K562 (cell line): ENCODE measurements at regions not wholly inside any gene's neighbourhood (a gene's known extent, or its start where the extent isn't known, plus 50 kb on each side); places are given as distances from the start of the nearest gene placed in this dataset.

Source experiments
- ATAC-seq: fragments of 200-7000 bp; cut with Tn5 transposase; 3 replicates; pipeline ENCODE4 v1.9.1; 2020; ENCODE audit warnings: moderate library complexity
- BruUV-seq: library from RNA; stranded (reverse); fragments of 400-500 nt; replicated peaks from 2 replicates; lab custom pipeline; 2021; lab: Mats Ljungman, UMichigan
- CTCF ChIA-PET: fragments of 300-600 bp; formaldehyde crosslinking; extraction: SDS; loops from one replicate; lab custom pipeline; 2021; ENCODE audit warnings: low intra/inter-chr PET ratio; lab: Yijun Ruan, JAX
- POLR2A ChIA-PET: fragments of 300-600, 350-650 bp; sonication (Branson Sonifier 250); formaldehyde crosslinking; extraction: SDS; loops from one replicate; lab custom pipeline; 2021; ENCODE audit warnings: antibody characterized with exemption, inconsistent platforms; lab: Yijun Ruan, JAX
- DNase-seq, 4 experiments: peaks; one replicate each; pipeline versions ENCODE4 v3.0.0 to v3.0.0-alpha.2; 2011 to 2018; ENCODE audit warnings: low spot score in 3 of 4, mixed read lengths in 3 of 4; ENCODE audit errors: extremely low read depth in 1 of 4
- FAIRE-seq: peaks from 2 replicates; lab custom pipeline; 2011; peaks lifted over from hg19 to GRCh38; lab: Jason Lieb, UNC
- H2AFZ ChIP-seq: 2 replicates; pipeline ENCODE4 v1.6.0; 2011; ENCODE audit warnings: low read depth, low read length, control low read depth, inconsistent platforms
- H3K27ac ChIP-seq: fragments of 200-600 bp; 3 replicates; pipeline ENCODE4 v1.8.0; 2011; ENCODE audit warnings: low read depth, mild to moderate bottlenecking, control low read depth, inconsistent platforms, low read length, moderate library complexity, mixed read lengths; ENCODE audit errors: extremely low read depth
- H3K27me3 ChIP-seq, 2 experiments: fragments of 300-600 bp in 1 of 2; 2 replicates in 1 of 2; 3 replicates in 1 of 2; pipeline versions ENCODE4 v1.6.0 to v1.8.0; 2011; ENCODE audit warnings: inconsistent platforms in 2 of 2, low read length in 2 of 2, mild to moderate bottlenecking in 1 of 2, mixed read lengths in 1 of 2, moderate library complexity in 1 of 2; ENCODE audit not compliant: control insufficient read depth in 2 of 2, insufficient read depth in 2 of 2
- H3K36me3 ChIP-seq: fragments of 300-600 bp; 3 replicates; pipeline ENCODE4 v1.8.0; 2011; ENCODE audit warnings: mild to moderate bottlenecking, low read length, inconsistent platforms; ENCODE audit not compliant: control insufficient read depth, insufficient read depth
- H3K4me1 ChIP-seq, 2 experiments: fragments of 200-600 bp in 1 of 2; replicated peaks in 1 of 2; 2 replicates in 1 of 2; 3 replicates in 1 of 2; pipeline versions ENCODE4 v1.5.1 to v1.8.0; 2011; ENCODE audit warnings: inconsistent platforms in 2 of 2, low read length in 2 of 2, mild to moderate bottlenecking in 1 of 2, mixed read lengths in 1 of 2, moderate library complexity in 1 of 2; ENCODE audit not compliant: control insufficient read depth in 2 of 2, insufficient read depth in 2 of 2
- H3K4me2 ChIP-seq: 2 replicates; pipeline ENCODE4 v1.6.1; 2011; ENCODE audit warnings: low read length, control low read depth, inconsistent platforms, mixed read lengths; ENCODE audit not compliant: insufficient read depth
- H3K4me3 ChIP-seq: fragments of 200-600 bp; sonication (generic), shearing (Covaris generic); 2 replicates; pipeline ENCODE4 v1.5.1; 2016; ENCODE audit warnings: control low read depth, inconsistent platforms
- H3K79me2 ChIP-seq: fragments of 200-600 bp; 3 replicates; pipeline ENCODE4 v1.8.0; 2011; ENCODE audit warnings: low read length, inconsistent platforms; ENCODE audit not compliant: control insufficient read depth, insufficient read depth
- H3K9ac ChIP-seq, 2 experiments: 2 replicates each; pipeline versions ENCODE4 v1.6.0 to v1.6.1; 2011; ENCODE audit warnings: low read depth in 2 of 2, low read length in 2 of 2, control low read depth in 1 of 2, inconsistent platforms in 1 of 2, mild to moderate bottlenecking in 1 of 2, mixed read lengths in 1 of 2; ENCODE audit not compliant: insufficient read depth in 1 of 2
- H3K9me1 ChIP-seq: one replicate; pipeline ENCODE4 v1.6.0; 2011; ENCODE audit warnings: inconsistent platforms, mild to moderate bottlenecking, low read length, moderate library complexity; ENCODE audit not compliant: control insufficient read depth, insufficient read depth
- H3K9me3 ChIP-seq: replicated peaks from 2 replicates; pipeline ENCODE4 v1.5.1; 2011; ENCODE audit warnings: low read depth, low read length, inconsistent platforms; ENCODE audit not compliant: control insufficient read depth, insufficient read depth
- H4K20me1 ChIP-seq: replicated peaks from 2 replicates; pipeline ENCODE4 v1.6.1; 2011; ENCODE audit warnings: low read length, inconsistent platforms, mixed read lengths; ENCODE audit not compliant: control insufficient read depth, insufficient read depth
- CBX8 ChIP-seq: fragments of 200-600 bp; sonication (generic); IDR thresholded peaks from 2 replicates; pipeline ENCODE4 v1.6.1; 2012; ENCODE audit warnings: borderline replicate concordance, mixed run types, low read depth, mild to moderate bottlenecking, moderate library complexity, mixed read lengths, low read length, control low read depth, inconsistent platforms; ENCODE audit not compliant: poor library complexity, severe bottlenecking; ENCODE audit errors: extremely low read depth
- EWSR1 ChIP-seq: fragments of 450-650 bp; IDR thresholded peaks from 2 replicates; pipeline ENCODE4 v1.6.1; 2018; ENCODE audit warnings: borderline replicate concordance, mild to moderate bottlenecking, low read depth, moderate library complexity; ENCODE audit not compliant: partially characterized antibody
- HDAC2 ChIP-seq: fragments of 450-650 bp; IDR thresholded peaks from 2 replicates; pipeline ENCODE4 v1.6.1; 2016; ENCODE audit warnings: mild to moderate bottlenecking
- MBD2 ChIP-seq: sonication (generic); IDR thresholded peaks from 2 replicates; pipeline ENCODE4 v1.6.1; 2016; ENCODE audit warnings: low read depth, borderline replicate concordance
- NKRF ChIP-seq: fragments of 450-650 bp; IDR thresholded peaks from 2 replicates; pipeline ENCODE4 v1.6.1; 2016; ENCODE audit warnings: borderline replicate concordance
- NONO ChIP-seq, 2 experiments: fragments of 200-400 bp in 1 of 2; fragments of 450-650 bp in 1 of 2; formaldehyde crosslinking in 1 of 2; IDR thresholded peaks; 2 replicates each; pipeline ENCODE4 v1.6.1; 2017; ENCODE audit warnings: low read depth in 2 of 2, mild to moderate bottlenecking in 2 of 2, moderate library complexity in 2 of 2, low read length in 1 of 2
- POLR2B ChIP-seq: fragments of 450-650 bp; IDR thresholded peaks from 2 replicates; pipeline ENCODE4 v1.6.1; 2018; ENCODE audit warnings: low read depth; ENCODE audit not compliant: partially characterized antibody
- RBBP5 ChIP-seq: fragments of 200-600 bp; sonication (generic); IDR thresholded peaks from 2 replicates; pipeline ENCODE4 v1.6.1; 2012; ENCODE audit warnings: borderline replicate concordance, mild to moderate bottlenecking, low read length, control low read depth, inconsistent platforms; ENCODE audit not compliant: insufficient read depth, poor library complexity, severe bottlenecking
- RBM15 ChIP-seq: fragments of 200-400 bp; formaldehyde crosslinking; IDR thresholded peaks from 2 replicates; pipeline ENCODE4 v1.6.1; 2018; ENCODE audit warnings: mild to moderate bottlenecking, low read length, moderate library complexity; ENCODE audit not compliant: insufficient read depth
- SNIP1 ChIP-seq: fragments of 450-650 bp; IDR thresholded peaks from 2 replicates; pipeline ENCODE4 v1.7.1; 2017; ENCODE audit warnings: low read depth, mild to moderate bottlenecking
- TFAM ChIP-seq: fragments of 250-450 bp; sonication (Bioruptor Pico); conservative IDR thresholded peaks from 2 replicates; pipeline ENCODE4 v1.5.0; 2021; ENCODE audit warnings: mild to moderate bottlenecking, moderate library complexity
- TFAP4 ChIP-seq: sonication (generic); formaldehyde crosslinking; IDR thresholded peaks from 2 replicates; pipeline ENCODE4 v1.8.0; 2022; ENCODE audit warnings: missing genetic modification reagents, mild to moderate bottlenecking, moderate library complexity, borderline replicate concordance
- U2AF2 ChIP-seq: fragments of 200-400 bp; formaldehyde crosslinking; optimal IDR thresholded peaks from 2 replicates; pipeline ENCODE3; 2017; ENCODE audit warnings: low read depth, mild to moderate bottlenecking, low read length
- ZFP1 ChIP-seq: fragments of 450-650 bp; formaldehyde crosslinking; IDR thresholded peaks from 2 replicates; pipeline ENCODE4 v1.4.0; 2020; ENCODE audit warnings: mild to moderate bottlenecking, mixed read lengths
- ZNF165 ChIP-seq: fragments of 250-450 bp; sonication (Bioruptor Pico); IDR thresholded peaks from 2 replicates; pipeline ENCODE4 v1.4.0; 2020; ENCODE audit warnings: borderline replicate concordance
- ZNF174 ChIP-seq: fragments of 250-450 bp; sonication (Bioruptor Pico); IDR thresholded peaks from 2 replicates; pipeline ENCODE4 v1.4.0; 2020; ENCODE audit warnings: mild to moderate bottlenecking
- ZNF217 ChIP-seq: sonication (generic); formaldehyde crosslinking; IDR thresholded peaks from 2 replicates; pipeline ENCODE4 v1.8.0; 2022; ENCODE audit warnings: mild to moderate bottlenecking, missing genetic modification reagents
- ZNF561 ChIP-seq: fragments of 450-650 bp; formaldehyde crosslinking; conservative IDR thresholded peaks from 2 replicates; pipeline ENCODE4 v1.4.0; 2020; ENCODE audit warnings: mild to moderate bottlenecking, moderate library complexity
- WGBS: fragments of 100-300 bp; shearing (Covaris generic); methylation state at CpG from one replicate; pipeline ENCODE4 v1.1.6; 2016; ENCODE audit warnings: low coverage, mixed read lengths; ENCODE audit not compliant: insufficient coverage; ENCODE audit errors: missing lambda C conversion rate; 5-methylcytosine and 5-hydroxymethylcytosine counted together
- in situ Hi-C: fragments of 300-500 bp; cut with MboI; formaldehyde crosslinking; loops from 4 replicates; pipeline ENCODE4 v1.15.0; 2018; ENCODE audit warnings: inconsistent platforms, mixed read lengths
- intact Hi-C: fragments of 100-400 bp; cut with micrococcal nuclease; formaldehyde crosslinking; loops from 2 replicates; pipeline ENCODE4 v1.14.2; 2022

DNA sequence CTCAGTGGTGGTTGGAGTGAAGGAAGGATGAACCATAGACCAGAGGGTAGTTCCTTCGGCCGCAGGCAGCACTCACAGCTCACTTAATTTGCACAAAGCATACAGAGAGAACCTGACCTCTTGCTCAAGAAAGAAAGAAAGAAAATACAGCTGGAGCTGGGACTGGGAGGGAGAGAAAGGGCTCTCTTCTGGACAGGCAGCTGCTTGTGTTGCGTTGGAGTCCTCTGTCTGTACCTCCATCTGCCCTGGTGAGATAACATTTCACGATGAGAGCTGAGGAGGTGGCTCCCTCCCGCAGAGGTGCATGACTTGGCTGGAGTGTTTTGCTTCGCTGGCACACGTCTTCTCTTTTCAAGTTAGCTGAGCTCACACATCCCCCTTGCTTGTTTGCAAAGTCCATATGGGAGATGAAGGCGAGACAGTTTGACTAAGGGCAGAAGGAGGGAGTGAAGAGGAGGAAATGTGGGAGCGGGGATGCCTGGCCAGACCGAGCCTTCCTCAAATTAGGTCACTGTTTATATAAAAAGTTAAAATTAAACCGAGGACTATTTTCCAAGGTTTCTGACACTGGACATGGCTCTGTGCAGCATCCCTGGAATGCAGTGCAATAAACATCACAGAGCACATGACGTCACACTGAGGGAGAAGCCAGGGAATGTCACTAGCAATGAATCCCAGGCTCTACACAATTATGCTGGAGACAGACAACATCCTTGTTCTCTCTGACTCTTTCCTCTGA lies 359.4 kb downstream of the CD83 start:
- Histone ChIP-seq H3K79me2 (no peaks in the 10 kb centered on the region), H3K27me3 (no peaks in the 10 kb centered on the region), H3K9me1 (peaks cover 3% of the 10 kb centered on the region), H3K4me2 (peak overlapping the region; percentile 73), H3K4me1 (peaks cover 28 to 53% of the 10 kb centered on the region in 2 experiments; a peak in 4 of 5 replicates), H3K27ac (peak overlapping the region; percentile 75), H3K36me3 (no peaks in the 10 kb centered on the region), H4K20me1 (no peaks in the 10 kb centered on the region), H3K9me3 (no peaks in the 10 kb centered on the region; the same call in 1 of the 2 replicates), H3K9ac (peak overlapping the region; percentile 40 to 64; a peak in 3 of 4 replicates), H3K4me3 (no peak overlapping the region; the same call in 1 of the 2 replicates), H2AFZ (peak overlapping the region; percentile 75)
- in situ Hi-C loops (no loop called here), intact Hi-C loops (loop anchor here (2.0 to 5.0 kb wide), 2 partner anchors 235 to 266 kb away; no protein-coding TSS in a partner anchor)
- DNase-seq (peak; percentile 94 to 97 (median 96)), FAIRE-seq (peak; percentile 97), ATAC-seq (peak; percentile 95)
- ChIA-PET CTCF (no interaction called here), POLR2A (interaction anchor here (0.5 to 1.8 kb wide), 9 partner anchors 9 to 1101 kb away, joined by 3 to 10 read pairs (median 4); no protein-coding TSS in a partner anchor)
- WGBS: under 1% methylated on average over 12 of the region's 12 CpGs
- BruUV-seq: no TSS peak
- peak; percentile 85 for TF ChIP-seq HDAC2
- no peak for TF ChIP-seq EWSR1
- TF ChIP-seq ZFP1 (CRISPR knock-in tag): no peak
- TF ChIP-seq TFAM (CRISPR knock-in tag): no peak
- peak; percentile 79 for TF ChIP-seq RBBP5
- TF ChIP-seq ZNF165 (CRISPR knock-in tag): no peak
- no peak for TF ChIP-seq CBX8
- peak in 1 of 2 experiments; percentile 74; a peak in 1 of 4 replicates for TF ChIP-seq NONO (IDR thresholded peaks at IDR 0.05; ENCODE audit: low read depth in 2 of 2, low read length in 1 of 2)
- no peak for TF ChIP-seq ZNF217 (CRISPR knock-in tag)
- no peak for TF ChIP-seq ZNF561 (CRISPR knock-in tag)
- no peak for TF ChIP-seq ZNF174 (CRISPR knock-in tag)
- peak; percentile 94 for TF ChIP-seq TFAP4 (CRISPR knock-in tag)
- TF ChIP-seq POLR2B: no peak
- no peak for TF ChIP-seq RBM15
- TF ChIP-seq SNIP1: no peak
- TF ChIP-seq NKRF: no peak
- TF ChIP-seq MBD2: 0 out of 2 replicates have a peak, but pooled peaks have one; percentile 48
- TF ChIP-seq U2AF2: no peak
